GM18907 (cell line): ENCODE measurements at regions not wholly inside any gene's neighbourhood (a gene's known extent, or its start where the extent isn't known, plus 50 kb on each side); places are given as distances from the start of the nearest gene placed in this dataset.
"Not testable (repeated sequence)": the region's sequence is repeated elsewhere in the genome, so short reads cannot be mapped to it uniquely, and the experiment has no call there.

Source experiments
- ATAC-seq: cut with Tn5 transposase; IDR thresholded peaks from one replicate; pipeline ENCODE4 v1.9.1; 2021; ENCODE audit warnings: mild to moderate bottlenecking, moderate library complexity; ENCODE audit not compliant: unreplicated experiment

DNA sequence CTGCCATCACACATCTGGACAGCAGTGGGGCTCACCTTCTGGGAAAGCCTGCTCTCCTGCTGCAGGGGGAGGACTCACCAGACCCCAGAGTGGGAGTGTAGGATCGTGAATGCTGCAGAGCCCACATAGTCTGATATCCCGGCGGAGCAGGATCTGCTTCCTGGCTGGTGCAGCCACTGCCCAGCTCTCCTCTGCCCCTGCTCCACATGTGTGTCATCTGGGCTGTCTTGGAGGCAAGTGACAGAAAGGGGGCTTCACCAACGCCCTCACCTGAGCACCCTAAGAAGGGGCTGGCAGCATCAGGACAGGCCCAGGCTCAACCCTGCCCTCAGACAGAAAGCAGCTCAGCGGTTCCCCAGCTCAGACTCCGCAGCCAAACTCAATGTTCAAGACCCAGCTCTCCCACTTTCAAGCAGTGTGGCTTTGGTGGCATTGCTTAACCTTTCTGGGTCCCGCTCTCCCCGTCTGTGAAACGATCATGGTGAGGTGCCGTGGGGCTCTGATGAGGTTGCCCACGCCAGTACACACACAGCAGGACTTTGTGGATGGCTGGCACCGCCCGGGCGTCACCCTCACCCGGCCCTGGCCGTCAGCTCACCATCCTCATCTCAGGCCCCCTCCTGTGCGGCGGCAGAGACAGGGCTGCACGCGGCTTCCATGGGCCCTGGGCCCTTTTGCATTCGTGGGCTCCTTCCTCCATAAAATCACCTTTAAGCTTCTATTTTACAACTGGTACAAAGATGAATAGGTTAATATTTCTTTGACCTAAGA, 91.0 kb upstream of the SFSWAP start:
- ATAC-seq: no peak

DNA sequence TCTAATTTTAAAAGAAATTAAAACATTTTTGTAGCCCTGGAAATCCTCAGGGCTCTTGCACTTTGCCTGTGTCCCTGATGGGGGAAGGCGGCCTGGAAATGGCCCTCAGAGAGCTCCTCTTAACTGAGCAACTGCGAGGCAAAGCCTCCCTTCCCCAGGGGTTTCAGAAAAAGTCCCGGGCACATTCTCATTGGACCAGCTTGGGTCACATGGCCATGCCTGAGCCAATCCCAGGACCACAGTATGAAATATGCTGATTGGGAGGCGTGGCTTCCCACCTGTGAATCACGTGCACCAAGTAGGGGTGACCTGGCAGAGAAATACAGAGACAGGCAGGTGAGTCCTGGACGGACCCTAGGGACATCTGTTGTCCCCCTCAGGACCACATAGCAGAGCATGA, 90.4 kb upstream of the SFSWAP start:
- ATAC-seq: no peak

GRCh38 chr12:131620946-131621681, 89.8 kb upstream of the SFSWAP start:
- no peak for ATAC-seq

DNA sequence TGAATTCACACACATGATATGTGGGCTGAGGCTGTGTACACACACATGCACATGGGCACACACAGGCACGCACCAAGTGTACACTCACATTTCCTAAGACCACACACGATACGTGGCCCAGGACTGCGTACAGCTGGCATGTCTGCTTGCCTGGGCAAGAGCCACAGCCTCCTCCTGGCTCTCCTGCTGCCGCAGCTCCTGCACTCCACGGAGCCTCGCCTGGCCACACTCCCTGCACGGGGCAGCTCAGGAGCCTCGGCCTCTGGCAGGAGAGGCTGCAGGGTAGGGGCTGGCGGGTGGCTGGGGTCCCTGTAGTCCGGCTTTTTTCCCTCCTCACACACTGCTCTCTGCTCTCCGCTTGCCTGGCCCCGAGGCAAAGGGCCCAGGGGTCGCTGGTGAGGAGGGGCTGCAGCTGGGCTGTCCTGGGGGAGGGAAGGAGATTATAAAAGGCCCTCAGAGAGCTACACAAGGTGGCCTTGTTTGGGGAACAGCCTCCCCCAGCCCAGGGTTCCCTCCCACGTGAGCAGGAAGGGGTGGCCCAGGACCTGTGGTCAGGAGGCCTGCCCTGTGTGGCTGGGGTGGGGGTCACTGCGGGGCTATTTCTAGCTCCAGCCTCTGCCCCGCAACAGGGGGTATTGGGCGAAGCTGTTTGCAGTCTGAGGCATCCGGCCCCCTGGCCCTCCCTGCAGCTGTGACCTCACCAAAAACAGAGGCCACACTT, 89.0 kb upstream of the SFSWAP start:
- ATAC-seq: no peak

DNA sequence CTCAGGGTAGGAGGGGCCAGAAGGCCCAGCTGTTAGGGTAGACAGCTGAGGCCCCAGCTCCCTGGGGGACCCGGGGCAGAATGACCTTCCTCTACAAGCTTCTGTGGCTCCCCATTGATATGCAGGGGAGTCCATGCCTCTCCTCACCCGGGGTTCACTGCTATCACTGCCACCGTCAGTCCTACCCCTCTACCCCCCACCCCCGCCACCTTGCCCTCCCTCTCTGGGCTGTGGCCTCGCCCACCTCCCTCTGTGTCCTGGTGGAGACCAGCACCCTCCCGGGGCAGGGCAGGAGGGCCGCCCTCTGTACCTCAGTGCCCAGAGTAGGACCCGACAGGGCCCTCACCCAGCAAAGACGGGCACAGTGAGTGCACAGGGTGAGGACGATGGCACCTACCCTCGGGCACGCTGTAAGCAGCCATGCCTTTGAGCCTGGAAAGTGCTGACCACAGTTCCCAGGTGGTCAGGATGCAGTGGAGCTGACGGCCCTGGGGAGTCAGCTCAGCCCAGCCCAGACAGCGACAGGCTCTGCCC, 88.4 kb upstream of the SFSWAP start:
- ATAC-seq: no peak

GRCh38 chr12:131623404-131624368, 87.2 kb upstream of the SFSWAP start:
- not testable (repeated sequence) for ATAC-seq

DNA sequence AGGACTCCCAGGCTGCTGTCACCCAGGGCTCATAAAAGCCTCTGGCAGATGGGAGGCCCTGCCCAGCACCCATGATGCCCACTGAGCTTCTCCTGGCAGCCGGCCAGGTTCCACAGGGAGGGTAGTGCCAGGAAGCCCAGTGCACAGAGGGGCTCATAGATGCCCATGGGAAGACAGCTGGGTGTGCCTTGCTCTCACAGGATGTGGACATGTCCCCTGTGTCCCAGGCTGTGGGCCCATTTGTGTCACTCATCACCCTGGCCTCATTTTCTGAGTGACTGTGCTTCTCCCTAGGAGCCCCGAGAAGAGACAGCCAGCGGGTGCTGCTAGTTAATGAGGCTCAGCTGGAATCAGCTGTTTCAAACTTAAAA, 86.5 kb upstream of the SFSWAP start:
- not testable (repeated sequence) for ATAC-seq

GRCh38 chr12:131624756-131625501, 86.0 kb upstream of the SFSWAP start:
- not testable (repeated sequence) for ATAC-seq

GRCh38 chr12:131625966-131626722, 84.7 kb upstream of the SFSWAP start:
- ATAC-seq: not testable (repeated sequence)

DNA sequence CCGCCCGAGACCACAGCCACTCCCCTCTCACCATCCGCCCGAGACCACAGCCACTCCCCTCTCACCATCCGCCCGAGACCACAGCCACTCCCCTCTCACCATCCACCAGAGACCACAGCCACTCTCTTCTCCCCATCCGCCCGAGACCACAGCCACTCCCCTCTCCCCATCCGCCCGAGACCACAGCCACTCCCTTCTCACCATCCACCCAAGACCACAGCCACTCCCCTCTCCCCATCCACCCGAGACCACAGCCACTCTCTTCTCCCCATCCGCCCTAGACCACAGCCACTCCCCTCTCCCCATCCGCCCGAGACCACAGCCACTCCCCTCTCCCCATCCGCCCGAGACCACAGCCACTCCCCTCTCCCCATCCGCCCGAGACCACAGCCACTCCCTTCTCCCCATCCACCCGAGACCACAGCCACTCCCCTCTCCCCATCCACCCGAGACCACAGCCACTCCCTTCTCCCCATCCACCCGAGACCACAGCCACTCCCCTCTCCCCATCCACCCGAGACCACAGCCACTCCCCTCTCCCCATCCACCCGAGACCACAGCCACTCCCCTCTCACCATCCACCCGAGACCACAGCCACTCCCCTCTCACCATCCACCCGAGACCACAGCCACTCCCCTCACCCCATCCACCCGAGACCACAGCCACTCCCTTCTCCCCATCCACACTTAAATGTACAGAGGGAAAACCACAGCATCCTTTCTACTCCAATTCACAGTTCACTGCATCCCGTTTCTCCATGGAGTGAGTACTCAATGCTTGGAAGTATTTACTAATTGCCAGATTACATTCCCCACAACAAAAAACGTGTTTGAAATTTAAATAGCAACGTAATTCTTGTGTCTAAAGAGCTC, 83.5 kb upstream of the SFSWAP start:
- not testable (repeated sequence) for ATAC-seq

GRCh38 chr12:131628023-131628740, 82.7 kb upstream of the SFSWAP start:
- no peak for ATAC-seq

DNA sequence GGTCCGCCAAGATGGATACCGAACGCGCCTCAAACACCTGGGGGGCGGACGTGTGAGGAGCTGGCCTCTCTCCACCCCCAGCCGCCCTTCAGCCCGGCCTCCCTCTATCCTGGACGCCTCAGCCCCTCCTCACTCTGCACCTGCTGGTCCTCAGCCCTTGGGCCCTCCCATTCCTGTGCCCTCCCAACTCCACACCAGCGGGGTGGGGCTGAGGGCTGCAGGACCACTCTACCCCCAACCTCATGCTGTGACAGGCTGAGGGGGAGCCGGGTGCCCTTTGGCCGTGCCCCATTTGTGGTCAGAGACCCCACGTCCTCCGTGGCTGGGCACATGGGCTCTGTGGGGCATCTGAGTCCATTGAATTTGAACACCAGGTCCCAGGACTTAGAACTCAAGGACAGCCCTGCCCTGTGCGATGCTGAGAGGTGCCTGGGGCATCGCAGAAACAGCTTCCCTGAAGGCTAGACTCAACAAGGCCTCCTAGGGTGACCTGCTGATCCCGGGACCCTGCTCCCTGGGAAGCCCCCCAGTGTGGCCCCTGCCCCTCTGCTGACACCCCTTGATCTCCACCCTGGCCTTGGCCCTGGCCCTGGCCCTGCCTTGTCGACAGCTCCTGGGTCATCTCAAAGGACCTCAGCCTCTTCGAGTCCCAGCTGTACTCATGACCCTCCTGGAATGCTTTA, 82.0 kb upstream of the SFSWAP start:
- no peak for ATAC-seq

DNA sequence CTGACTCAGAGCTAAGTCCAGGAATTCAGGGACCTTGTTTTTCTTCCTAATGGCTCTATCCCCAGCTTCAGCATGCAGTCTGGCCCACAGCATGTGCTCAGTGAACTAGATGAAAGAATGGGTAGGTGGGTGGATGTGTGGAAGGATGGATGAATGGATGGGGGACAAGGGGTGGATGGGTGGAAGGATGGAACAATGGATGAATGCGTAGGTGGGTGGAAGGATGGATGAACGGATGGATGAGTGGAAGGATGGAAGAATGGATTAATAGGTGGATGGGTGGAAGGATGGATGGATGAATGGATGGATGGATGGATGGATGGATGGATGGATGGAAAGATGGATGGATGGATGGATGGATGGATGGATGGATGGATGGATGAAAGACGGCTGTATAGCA, 79.7 kb upstream of the SFSWAP start:
- ATAC-seq: no peak

- not testable (repeated sequence) for ATAC-seq
Measured at GRCh38 chr12:131631889-131632651, 78.8 kb upstream of the SFSWAP start.

DNA sequence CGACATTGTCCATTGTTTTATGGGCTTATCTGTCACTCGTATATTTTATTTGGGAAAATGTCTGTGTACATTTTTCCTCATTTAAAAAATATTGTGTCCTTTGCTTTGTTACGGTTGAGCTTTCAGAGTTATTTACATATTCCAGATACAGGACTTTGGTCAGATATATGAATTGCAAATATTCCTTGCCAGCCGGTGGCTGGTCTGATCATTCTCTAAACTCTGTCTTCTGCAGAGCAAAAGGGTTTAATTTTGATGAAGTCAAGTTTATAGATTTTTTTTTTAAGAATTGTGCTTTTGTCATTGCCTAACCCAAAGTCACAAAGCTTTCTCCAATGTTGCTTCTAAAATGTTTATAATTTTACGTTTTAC, 78.3 kb upstream of the SFSWAP start:
- not testable (repeated sequence) for ATAC-seq

GRCh38 chr12:131633610-131634009, 77.3 kb upstream of the SFSWAP start:
- ATAC-seq: not testable (repeated sequence)
